DMS 273 treated with DMSO at 0.1 percent for 48 hours (cell line): ENCODE measurements at regions not wholly inside any gene's neighbourhood (a gene's known extent, or its start where the extent isn't known, plus 50 kb on each side); places are given as distances from the start of the nearest gene placed in this dataset.

Experiments used
- DNase-seq: peaks from one replicate; lab custom pipeline; 2025; lab: John Stamatoyannopoulos, UW

- DNase-seq: no peak
Observed at GRCh38 chr14:58814466-58814865, 176.7 kb downstream of the DACT1 start.

GRCh38 chr14:58815161-58815701 is 177.5 kb downstream of the DACT1 start:
- DNase-seq: no peak

DNA sequence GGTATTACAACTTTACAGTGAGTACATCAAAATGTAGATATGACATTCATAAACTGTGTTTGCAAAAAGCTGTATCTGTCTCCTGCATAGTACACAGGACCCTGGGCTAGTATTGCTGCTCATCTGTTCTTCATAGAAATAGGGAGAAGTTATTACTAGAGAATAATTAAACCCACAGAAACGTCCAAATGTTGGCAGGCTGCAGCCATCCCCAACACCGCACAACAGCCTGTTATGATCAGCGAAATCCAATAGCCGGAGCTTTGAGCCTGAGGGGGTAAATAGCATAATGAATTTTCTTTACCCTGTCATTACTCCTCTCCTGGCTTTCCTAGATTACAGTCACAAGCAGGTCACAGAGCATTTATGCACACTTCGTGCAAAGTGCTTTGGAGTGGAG is 178.0 kb downstream of the DACT1 start:
- DNase-seq: no peak

DNA sequence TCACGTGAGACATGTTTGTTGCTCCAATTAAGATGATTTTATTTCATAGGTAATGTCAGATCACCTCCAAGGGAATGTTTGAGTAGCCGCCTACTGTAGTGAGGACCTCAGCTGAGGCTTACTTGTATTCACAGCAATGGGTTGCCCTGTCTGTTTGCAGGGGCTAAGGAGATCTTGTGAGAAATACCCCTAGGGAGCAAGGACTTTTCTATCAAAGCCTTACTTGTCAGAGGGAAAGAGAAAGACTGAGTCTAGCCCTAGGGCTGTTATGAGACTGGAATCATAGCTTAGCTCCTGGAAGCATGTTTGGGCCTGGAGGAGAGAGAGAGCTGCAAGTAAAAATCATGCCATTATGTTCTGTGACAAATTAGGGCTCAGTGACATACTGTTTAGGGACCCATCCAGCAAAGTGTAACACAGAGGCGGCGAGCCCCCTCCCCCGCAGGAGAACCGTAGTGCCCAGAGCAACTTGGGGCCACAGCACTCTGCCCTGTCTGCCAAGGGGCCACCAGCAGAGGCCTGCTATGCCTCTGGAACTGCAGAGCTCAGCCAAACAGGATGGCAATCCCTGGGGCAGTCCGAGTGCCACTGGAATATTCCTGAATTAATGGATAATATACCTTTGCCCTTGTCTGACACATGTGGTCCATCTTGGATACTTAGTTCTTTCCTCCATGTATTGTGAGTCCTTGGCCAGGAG is 178.8 kb downstream of the DACT1 start:
- DNase-seq: no peak

GRCh38 chr14:58817846-58818245 is 180.1 kb downstream of the DACT1 start:
- DNase-seq: no peak

- no peak for DNase-seq
Observed at GRCh38 chr14:58820032-58820431, 182.3 kb downstream of the DACT1 start.

DNA sequence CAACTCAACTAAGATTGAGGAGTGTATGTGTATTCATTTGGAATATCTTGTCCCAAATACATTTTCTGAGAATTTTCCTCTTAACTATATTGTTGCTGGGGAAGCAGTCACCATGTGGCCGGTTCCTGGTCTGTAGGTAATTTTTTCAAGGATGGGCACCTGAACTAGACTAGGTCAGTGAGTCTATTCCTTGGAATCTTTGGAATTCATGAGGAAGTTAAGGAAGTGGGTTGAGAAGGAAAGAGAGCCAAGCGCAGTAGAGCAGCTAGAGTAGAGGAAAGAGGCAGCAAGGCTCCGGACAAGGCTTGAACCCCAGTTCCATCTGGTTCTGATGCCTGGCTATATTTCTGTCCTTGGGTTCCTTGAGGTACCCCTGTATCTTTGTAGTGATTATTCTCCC is 183.7 kb downstream of the DACT1 start:
- DNase-seq: no peak

GRCh38 chr14:58822856-58823255 is 185.1 kb downstream of the DACT1 start:
- no peak for DNase-seq

- DNase-seq: no peak
Observed at GRCh38 chr14:58823312-58823711, 185.6 kb downstream of the DACT1 start.

- no peak for DNase-seq
Observed at GRCh38 chr14:58824106-58824505, 186.3 kb downstream of the DACT1 start.

DNA sequence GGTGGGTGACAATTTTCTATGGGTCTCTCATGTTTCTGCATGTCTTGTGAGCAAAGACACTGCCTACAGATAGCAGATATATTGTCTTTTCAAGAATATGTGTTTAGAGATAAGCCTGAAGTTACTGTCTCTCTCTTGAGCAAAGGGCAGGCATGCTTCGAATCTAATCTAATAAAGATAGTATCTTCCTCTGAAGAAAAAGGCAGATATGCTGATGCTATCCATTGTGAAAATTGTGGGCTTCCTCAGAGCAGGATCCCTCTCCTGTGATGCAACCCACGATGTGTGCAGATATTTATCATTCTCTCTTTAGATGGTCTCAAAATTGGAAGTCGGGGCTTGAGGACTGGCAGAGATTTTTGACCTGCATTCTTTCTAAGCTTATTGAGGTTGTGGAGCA is 187.0 kb downstream of the DACT1 start:
- no peak for DNase-seq

DNA sequence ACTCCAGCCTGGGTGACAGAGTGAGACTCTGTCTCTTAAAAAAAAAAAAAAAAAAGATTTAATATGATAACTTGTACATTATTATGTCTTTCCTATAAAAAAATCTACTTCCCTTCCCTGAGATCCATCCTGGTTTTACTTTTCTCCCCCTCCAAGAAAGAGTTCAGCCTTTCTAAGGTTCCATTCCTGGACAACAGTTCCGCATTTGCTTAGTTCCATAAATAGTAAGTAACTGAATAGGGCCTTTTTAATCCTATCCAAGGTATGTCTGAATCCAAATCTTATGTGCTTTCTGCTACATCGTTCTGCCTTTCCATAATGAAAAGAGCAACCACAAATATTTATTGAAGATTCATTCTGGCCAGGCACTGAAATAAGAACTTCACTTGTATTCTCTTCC is 187.8 kb downstream of the DACT1 start:
- no peak for DNase-seq

DNA sequence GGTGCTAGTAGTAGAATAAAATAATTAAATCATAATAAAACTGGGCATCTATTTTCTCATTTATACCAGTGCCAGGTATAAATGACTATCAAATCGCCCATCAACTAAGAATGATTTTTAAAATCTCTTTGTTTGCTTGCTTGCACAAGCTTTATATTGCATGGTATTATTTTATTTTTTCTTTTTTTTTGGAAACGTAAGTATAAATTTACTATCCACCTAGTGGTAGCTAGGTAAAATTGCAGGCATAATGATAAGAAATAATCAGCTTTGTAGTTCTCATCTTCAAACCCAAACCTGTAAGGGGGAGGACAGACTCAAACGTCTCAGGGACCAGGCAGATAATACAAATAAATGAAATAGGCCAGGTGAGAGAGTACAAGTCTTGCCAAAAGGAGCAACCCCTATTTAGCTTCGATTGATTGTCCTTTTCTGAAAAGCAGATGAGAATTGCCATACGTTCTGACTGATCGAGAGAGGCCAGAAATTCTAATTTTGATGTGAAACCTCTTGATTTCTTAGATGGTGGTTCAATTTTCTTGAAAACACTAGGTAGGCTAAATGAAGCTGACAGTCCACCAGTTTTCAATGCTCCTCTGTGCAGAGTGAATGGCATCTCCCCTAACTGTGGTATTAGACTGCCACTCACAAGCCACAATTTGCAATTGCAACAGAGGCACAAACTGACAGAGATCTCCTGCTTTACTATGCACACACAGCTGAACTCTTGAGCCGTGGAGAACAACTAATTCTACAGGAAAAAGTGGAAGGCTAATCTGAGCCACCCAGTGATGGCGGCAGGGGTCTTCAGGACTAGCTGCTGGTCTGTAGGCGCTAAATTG is 189.3 kb downstream of the DACT1 start:
- no peak for DNase-seq

DNA sequence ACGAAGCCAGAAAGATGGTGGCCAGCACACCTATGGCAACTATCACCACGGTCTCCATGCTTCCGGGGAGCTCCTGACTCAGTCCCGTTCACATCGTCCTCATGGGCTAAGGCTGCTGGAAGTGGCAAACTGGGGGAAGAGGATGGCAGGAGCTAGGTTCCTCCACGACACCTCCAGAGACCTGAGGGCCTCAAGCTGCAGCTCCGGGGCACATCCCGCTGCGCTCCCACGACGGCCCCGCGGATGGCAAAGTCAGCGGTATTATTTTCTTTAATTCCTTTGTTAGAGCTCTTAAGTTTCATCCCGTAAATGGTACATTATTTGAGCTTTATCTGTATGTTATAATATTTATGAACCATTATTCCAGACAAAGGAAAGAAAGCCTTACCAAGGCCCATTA is 190.5 kb downstream of the DACT1 start:
- DNase-seq: no peak

DNA sequence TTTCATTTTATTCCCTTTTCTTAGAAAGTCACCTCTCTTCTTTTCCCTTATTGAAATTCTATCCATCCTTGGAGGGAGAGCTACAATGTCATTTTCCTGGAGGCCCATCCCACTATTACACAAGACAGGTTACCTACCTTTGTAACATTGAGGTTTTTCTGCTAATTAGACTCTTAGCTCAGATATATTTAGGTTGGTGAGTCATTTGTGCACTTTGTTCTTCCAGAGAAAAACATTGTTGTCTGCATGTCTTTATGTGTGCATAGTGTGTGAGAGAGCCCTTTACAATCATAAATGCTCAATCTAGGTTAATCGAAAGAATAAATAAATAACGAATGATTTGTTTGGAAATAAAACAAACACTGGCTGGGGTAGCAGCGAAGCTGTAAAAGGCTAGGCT is 191.8 kb downstream of the DACT1 start:
- DNase-seq: no peak

DNA sequence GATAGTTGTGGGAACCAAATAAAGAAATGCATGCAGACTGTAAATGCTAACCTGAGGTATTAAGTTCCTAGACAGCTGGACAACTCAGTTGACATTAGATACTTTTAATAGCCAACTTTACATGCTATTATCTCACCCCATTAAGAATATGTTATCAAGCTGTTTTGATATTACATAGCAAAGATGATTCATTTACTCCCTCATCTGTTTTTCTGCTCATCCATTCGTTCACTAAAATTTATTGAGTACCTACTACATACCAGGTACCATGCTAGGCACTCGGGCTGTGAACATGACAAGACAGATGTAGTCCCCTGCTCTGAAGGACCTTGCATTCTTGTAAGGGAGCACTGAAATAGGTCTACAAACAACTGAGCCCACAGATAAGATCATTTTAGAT is 192.4 kb downstream of the DACT1 start:
- DNase-seq: peak; percentile 85

- DNase-seq: peak; percentile 62
Observed at GRCh38 chr14:58832095-58832521, 194.3 kb downstream of the DACT1 start.

DNA sequence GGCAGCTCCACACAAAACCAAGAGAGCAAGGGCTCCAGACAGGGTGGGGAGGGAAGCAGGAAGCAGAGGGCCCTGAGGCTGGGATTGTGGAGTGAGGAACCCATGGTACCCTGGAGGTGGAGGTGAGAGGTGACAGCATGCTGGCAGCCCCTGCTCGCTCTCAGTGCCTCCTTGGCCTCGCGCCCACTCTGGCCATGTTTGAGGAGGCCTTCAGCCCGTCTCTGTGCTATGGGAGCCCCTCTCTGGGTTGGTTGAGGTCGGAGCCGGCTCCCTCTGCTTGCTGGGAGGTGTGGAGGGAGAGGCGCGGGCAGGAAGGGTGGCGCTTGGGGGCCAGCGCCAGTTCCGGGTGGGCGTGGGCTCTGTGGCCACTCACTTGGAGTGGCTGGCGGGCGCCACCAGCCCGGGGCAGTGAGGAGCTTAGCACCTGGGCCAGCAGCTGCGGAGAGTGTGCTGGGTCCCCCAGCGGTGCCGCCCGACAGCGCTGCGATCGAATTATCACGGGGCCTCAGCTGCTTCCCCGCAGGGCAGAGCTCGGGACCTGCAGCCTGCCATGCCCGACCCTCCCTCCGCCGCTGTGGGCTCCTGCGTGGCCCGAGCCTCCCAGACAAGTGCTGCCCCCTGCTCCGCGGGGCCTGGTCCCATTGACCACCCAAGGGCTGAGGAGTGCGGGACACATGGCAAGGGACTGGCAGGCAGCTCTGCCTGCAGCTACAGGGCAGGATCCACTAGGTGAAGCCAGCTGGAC is 196.0 kb downstream of the DACT1 start:
- no peak for DNase-seq

DNA sequence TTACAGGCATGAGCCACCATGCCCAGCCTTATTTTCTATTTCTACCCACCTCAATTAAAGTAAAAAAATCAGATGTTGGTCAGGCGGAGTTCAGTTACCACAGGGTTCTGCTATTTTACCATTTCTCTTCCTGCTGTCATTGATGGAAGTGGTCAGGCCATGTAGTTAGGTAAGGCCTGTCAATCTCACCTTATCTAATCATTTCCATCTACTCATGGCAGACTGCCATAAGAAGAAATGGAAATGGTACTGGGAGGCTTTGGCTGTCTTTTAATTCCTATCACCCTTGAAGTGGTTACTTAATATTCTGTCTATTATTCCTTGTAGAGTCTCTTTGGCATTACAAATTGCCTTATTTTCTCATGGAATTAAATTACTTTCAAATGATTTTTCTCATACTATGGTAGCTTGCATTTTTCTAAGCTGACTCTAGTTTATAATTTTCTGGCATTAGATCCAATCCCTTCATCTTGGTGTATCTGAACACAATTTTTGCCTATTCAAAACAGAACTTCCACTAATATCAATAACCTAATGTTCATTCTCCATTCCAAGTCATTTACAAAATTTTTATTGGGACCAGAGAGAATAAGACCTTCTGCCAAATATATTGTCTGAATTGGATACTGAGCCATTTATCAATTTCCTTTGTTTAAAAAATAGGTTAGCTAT is 198.7 kb downstream of the DACT1 start:
- no peak for DNase-seq

DNA sequence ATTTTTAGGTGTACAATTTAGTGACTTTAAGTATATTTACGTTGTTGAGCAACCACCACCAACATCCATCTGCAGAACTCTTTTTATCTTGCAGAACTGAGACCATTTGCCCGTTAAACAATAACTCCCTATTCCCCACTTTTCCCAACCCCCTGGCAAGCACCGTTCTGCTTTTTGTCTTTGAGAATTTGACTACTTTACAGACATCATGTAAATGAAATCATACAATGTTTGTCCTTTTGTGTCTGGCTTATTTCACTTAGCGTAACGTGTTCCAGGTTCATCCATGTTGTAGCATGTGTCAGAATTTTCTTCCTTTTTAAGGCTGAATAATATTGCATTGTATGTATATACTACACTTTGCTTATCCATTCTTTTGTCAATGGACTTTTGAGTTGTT is 201.5 kb downstream of the DACT1 start:
- DNase-seq: no peak

DNA sequence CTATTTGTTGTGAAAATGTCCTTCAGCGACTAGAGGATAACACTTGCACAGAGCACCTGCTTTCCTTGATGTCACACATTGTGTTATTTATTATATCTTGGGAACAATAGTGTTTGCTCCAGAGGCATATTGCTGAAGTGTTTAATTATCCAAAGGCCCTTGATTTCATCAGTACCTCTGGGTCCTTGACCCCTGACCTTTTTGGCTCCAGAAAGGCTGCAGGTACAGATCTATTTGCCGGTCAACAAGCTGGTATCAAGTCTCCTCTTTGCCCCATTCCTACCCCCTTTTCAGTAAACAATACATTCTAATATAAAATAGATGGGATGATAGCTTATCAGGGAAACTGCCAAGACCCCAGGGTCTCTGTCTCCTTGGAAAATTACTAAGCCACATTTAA is 206.8 kb downstream of the DACT1 start:
- DNase-seq: no peak
